ENCODE measurements at regions not wholly inside any gene's neighbourhood (a gene's known extent, or its start where the extent isn't known, plus 50 kb on each side); places are given as distances from the start of the nearest gene placed in this dataset.

DNA sequence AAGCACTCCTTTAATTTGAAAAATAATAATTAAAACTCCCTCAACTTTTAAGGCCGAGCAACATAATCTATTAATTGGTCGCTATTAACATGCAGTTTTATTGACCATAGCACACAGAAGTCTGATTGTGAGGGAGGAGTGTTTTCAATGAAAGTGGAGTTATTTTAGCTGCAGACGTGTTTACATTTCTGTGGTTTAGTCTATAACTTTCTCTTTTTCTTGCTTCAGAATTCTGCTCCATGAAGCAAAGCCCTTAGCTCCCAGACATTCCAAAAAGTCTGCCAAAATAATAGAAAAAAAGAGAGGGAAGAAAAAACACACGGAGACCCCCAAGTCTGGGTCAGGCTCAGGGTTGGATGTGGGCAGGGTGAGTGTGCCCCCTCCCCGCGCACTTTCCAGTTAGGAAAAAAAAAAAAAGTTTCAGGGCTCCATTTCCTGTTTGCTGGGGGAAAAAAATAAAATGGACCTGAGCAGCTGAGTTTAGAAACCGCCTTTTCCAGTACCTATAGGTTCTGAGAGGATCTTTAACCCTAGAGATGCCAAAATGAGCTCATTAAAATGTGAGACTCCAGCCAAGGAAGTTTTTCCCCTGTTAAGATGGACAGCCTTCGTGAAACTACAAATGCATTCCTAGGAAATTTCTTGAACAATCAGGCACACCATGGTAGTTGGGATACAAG is 143.7 kb upstream of the ETS2 start:
- Histone ChIP-seq H3K4me1 (ENCODE audit: control insufficient read depth, insufficient read depth, low read depth, low read length) (peaks cover 16% of the 10 kb centered on the region), H2BK5ac (ENCODE audit: low read depth, low read length, poor library complexity, severe bottlenecking) (no peak overlapping the region), H2AK5ac (ENCODE audit: low read length, severe bottlenecking) (no peak overlapping the region), H3K36me3 (ENCODE audit: control insufficient read depth in 1 of 2, insufficient read depth in 2 of 2, low read depth in 1 of 2, low read length in 2 of 2) (peaks cover 0 to 5% of the 10 kb centered on the region in 2 experiments), H3K4me3 (ENCODE audit: insufficient read depth in 1 of 2, low read depth in 1 of 2, low read length in 2 of 2) (peak overlapping the region in 1 of 2 experiments; percentile 80), H3K27me3 (ENCODE audit: control insufficient read depth in 1 of 2, insufficient read depth in 1 of 2, low read length in 2 of 2) (peaks cover 24 to 36% of the 10 kb centered on the region in 2 experiments), H3K79me1 (replicated peaks; ENCODE audit: low read length, poor library complexity, severe bottlenecking) (no peaks in the 10 kb centered on the region), H2AFZ (ENCODE audit: low read depth, low read length) (no peak overlapping the region), H3K9ac (ENCODE audit: low read length) (peak overlapping the region; percentile 66), H2BK15ac (ENCODE audit: low read depth, poor library complexity, severe bottlenecking) (no peak overlapping the region), H3K9me3 (ENCODE audit: control insufficient read depth, low read length) (no peaks in the 10 kb centered on the region), H4K8ac (ENCODE audit: low read length) (no peak overlapping the region), H3K27ac (ENCODE audit: low read length, poor library complexity, severe bottlenecking) (peak overlapping the region; percentile 62), H2BK12ac (ENCODE audit: low read length in 2 of 2) (no peak overlapping the region), H2BK120ac (ENCODE audit: low read depth, low read length) (no peak overlapping the region), H3K18ac (ENCODE audit: low read depth in 1 of 2, low read length in 2 of 2) (no peak overlapping the region), H3K23ac (ENCODE audit: low read length in 2 of 2) (no peak overlapping the region), H3K4ac (ENCODE audit: low read depth in 1 of 2, low read length in 2 of 2) (no peak overlapping the region), H3K4me2 (ENCODE audit: low read length, poor library complexity, severe bottlenecking) (peak overlapping the region; percentile 89), H3K14ac (ENCODE audit: low read length in 2 of 2) (no peak overlapping the region), H4K91ac (ENCODE audit: low read length) (no peak overlapping the region)
- peak; percentile 83 for DNase-seq
- WGBS: 8% methylated on average over 6 of the region's 8 CpGs

DNA sequence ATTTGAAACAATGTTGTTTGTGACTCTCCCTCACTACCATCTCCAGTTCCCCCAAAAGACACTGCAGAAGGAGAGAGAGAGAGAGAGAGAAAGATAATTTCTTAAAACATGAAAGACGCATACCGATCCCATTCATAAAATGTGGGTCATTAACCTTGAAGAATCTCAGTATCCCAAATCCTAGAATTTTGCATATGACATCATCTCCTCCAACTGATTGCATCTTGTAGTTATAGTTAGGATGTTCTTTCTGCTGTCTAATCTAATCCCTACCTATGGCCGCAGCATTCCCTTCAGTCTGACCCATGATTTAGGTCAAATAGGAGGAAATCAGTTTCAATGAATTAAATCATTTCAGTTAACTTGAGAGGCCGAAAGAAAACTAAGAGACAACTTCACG is 142.4 kb upstream of the ETS2 start:
- Histone ChIP-seq H3K18ac (ENCODE audit: low read depth in 1 of 2, low read length in 2 of 2) (no peak overlapping the region), H3K9ac (ENCODE audit: low read length) (no peak overlapping the region), H2BK5ac (ENCODE audit: low read depth, low read length, poor library complexity, severe bottlenecking) (no peak overlapping the region), H3K9me3 (ENCODE audit: control insufficient read depth, low read length) (no peaks in the 10 kb centered on the region), H3K4me2 (ENCODE audit: low read length, poor library complexity, severe bottlenecking) (no peak overlapping the region), H3K27ac (ENCODE audit: low read length, poor library complexity, severe bottlenecking) (no peak overlapping the region), H2BK15ac (ENCODE audit: low read depth, poor library complexity, severe bottlenecking) (no peak overlapping the region), H4K91ac (ENCODE audit: low read length) (no peak overlapping the region), H3K4me1 (ENCODE audit: control insufficient read depth, insufficient read depth, low read depth, low read length) (peaks cover 16% of the 10 kb centered on the region), H3K4me3 (ENCODE audit: insufficient read depth in 1 of 2, low read depth in 1 of 2, low read length in 2 of 2) (no peak overlapping the region), H2AFZ (ENCODE audit: low read depth, low read length) (no peak overlapping the region), H3K14ac (ENCODE audit: low read length in 2 of 2) (no peak overlapping the region), H2AK5ac (ENCODE audit: low read length, severe bottlenecking) (no peak overlapping the region), H3K23ac (ENCODE audit: low read length in 2 of 2) (no peak overlapping the region), H2BK120ac (ENCODE audit: low read depth, low read length) (no peak overlapping the region), H3K36me3 (ENCODE audit: control insufficient read depth in 1 of 2, insufficient read depth in 2 of 2, low read depth in 1 of 2, low read length in 2 of 2) (peaks cover 0 to 5% of the 10 kb centered on the region in 2 experiments), H3K79me1 (replicated peaks; ENCODE audit: low read length, poor library complexity, severe bottlenecking) (no peaks in the 10 kb centered on the region), H3K27me3 (ENCODE audit: control insufficient read depth in 1 of 2, insufficient read depth in 1 of 2, low read length in 2 of 2) (peaks cover 31 to 40% of the 10 kb centered on the region in 2 experiments), H2BK12ac (ENCODE audit: low read length in 2 of 2) (no peak overlapping the region), H4K8ac (ENCODE audit: low read length) (no peak overlapping the region), H3K4ac (ENCODE audit: low read depth in 1 of 2, low read length in 2 of 2) (no peak overlapping the region)
- DNase-seq: no peak
- no CpG with 5 or more reads among the region's 5 CpGs for WGBS

DNA sequence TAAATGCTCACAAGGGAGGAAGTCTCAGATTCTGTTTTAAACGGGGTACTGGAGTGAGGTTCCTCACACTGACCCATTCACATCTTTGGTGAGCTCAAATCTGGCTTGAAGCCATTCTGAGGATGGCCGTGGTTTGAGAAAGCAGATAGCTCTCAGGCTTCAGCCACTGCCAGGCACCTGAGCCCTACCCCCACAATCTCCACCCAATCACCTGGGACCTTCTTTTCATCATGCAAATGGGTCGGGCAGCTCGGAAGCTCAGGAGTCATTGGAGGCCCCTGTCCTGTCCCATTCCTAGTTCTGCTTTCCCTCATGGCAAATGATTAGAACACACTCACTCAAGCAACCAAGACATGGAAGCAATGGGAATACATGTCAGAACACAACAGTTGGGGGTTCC is 141.4 kb upstream of the ETS2 start:
- H2AFZ ChIP-seq (ENCODE audit: low read depth, low read length): no peak overlapping the region
- H3K36me3 ChIP-seq (ENCODE audit: control insufficient read depth in 1 of 2, insufficient read depth in 2 of 2, low read depth in 1 of 2, low read length in 2 of 2): peaks cover 0 to 5% of the 10 kb centered on the region in 2 experiments
- H2BK5ac ChIP-seq (ENCODE audit: low read depth, low read length, poor library complexity, severe bottlenecking): no peak overlapping the region
- H3K4ac ChIP-seq (ENCODE audit: low read depth in 1 of 2, low read length in 2 of 2): no peak overlapping the region
- H3K4me3 ChIP-seq (ENCODE audit: insufficient read depth in 1 of 2, low read depth in 1 of 2, low read length in 2 of 2): no peak overlapping the region
- H2BK120ac ChIP-seq (ENCODE audit: low read depth, low read length): no peak overlapping the region
- WGBS: 52% methylated on average over 4 of the region's 4 CpGs
- no peaks in the 10 kb centered on the region for H3K79me1 ChIP-seq (replicated peaks; ENCODE audit: low read length, poor library complexity, severe bottlenecking)
- peak overlapping the region in 1 of 2 experiments; percentile 5 for H3K18ac ChIP-seq (ENCODE audit: low read depth in 1 of 2, low read length in 2 of 2)
- H3K4me2 ChIP-seq (ENCODE audit: low read length, poor library complexity, severe bottlenecking): no peak overlapping the region
- no peaks in the 10 kb centered on the region for H3K9me3 ChIP-seq (ENCODE audit: control insufficient read depth, low read length)
- no peak overlapping the region for H2BK15ac ChIP-seq (ENCODE audit: low read depth, poor library complexity, severe bottlenecking)
- H2BK12ac ChIP-seq (ENCODE audit: low read length in 2 of 2): no peak overlapping the region
- H4K8ac ChIP-seq (ENCODE audit: low read length): no peak overlapping the region
- peaks cover 16% of the 10 kb centered on the region for H3K4me1 ChIP-seq (ENCODE audit: control insufficient read depth, insufficient read depth, low read depth, low read length)
- no peak overlapping the region for H3K14ac ChIP-seq (ENCODE audit: low read length in 2 of 2)
- H3K23ac ChIP-seq (ENCODE audit: low read length in 2 of 2): no peak overlapping the region
- H3K9ac ChIP-seq (ENCODE audit: low read length): no peak overlapping the region
- peaks cover 33 to 39% of the 10 kb centered on the region in 2 experiments for H3K27me3 ChIP-seq (ENCODE audit: control insufficient read depth in 1 of 2, insufficient read depth in 1 of 2, low read length in 2 of 2)
- no peak overlapping the region for H2AK5ac ChIP-seq (ENCODE audit: low read length, severe bottlenecking)
- no peak overlapping the region for H3K27ac ChIP-seq (ENCODE audit: low read length, poor library complexity, severe bottlenecking)
- H4K91ac ChIP-seq (ENCODE audit: low read length): no peak overlapping the region
- no peak for DNase-seq

DNA sequence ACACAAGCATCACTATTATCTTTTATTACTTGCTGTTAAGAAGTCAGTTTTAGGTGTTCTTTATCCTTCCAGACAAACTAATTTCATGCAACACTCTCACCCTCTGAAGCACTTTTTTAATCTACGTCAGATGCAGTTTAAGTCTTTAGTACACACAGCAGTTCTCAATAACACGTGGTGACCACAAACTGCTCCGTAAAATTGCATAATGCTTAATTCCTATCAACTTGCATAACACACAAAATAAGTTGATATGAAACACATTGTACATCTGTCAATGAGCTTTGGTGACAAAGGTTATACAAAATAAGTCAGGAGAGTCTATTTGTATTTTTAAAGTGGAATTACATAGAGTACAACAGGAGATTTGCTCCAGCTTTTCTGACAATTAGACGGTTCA is 140.9 kb upstream of the ETS2 start:
- Histone ChIP-seq H3K36me3 (ENCODE audit: control insufficient read depth in 1 of 2, insufficient read depth in 2 of 2, low read depth in 1 of 2, low read length in 2 of 2) (peaks cover 0 to 5% of the 10 kb centered on the region in 2 experiments), H3K4ac (ENCODE audit: low read depth in 1 of 2, low read length in 2 of 2) (no peak overlapping the region), H3K9ac (ENCODE audit: low read length) (no peak overlapping the region), H3K14ac (ENCODE audit: low read length in 2 of 2) (no peak overlapping the region), H3K79me1 (replicated peaks; ENCODE audit: low read length, poor library complexity, severe bottlenecking) (no peaks in the 10 kb centered on the region), H3K27me3 (ENCODE audit: control insufficient read depth in 1 of 2, insufficient read depth in 1 of 2, low read length in 2 of 2) (peaks cover 30 to 39% of the 10 kb centered on the region in 2 experiments), H4K91ac (ENCODE audit: low read length) (no peak overlapping the region), H2BK5ac (ENCODE audit: low read depth, low read length, poor library complexity, severe bottlenecking) (no peak overlapping the region), H3K4me1 (ENCODE audit: control insufficient read depth, insufficient read depth, low read depth, low read length) (peaks cover 16% of the 10 kb centered on the region), H3K27ac (ENCODE audit: low read length, poor library complexity, severe bottlenecking) (no peak overlapping the region), H2AFZ (ENCODE audit: low read depth, low read length) (no peak overlapping the region), H3K23ac (ENCODE audit: low read length in 2 of 2) (no peak overlapping the region), H2AK5ac (ENCODE audit: low read length, severe bottlenecking) (no peak overlapping the region), H2BK120ac (ENCODE audit: low read depth, low read length) (no peak overlapping the region), H2BK15ac (ENCODE audit: low read depth, poor library complexity, severe bottlenecking) (no peak overlapping the region), H3K9me3 (ENCODE audit: control insufficient read depth, low read length) (no peaks in the 10 kb centered on the region), H2BK12ac (ENCODE audit: low read length in 2 of 2) (no peak overlapping the region), H3K18ac (ENCODE audit: low read depth in 1 of 2, low read length in 2 of 2) (no peak overlapping the region), H4K8ac (ENCODE audit: low read length) (no peak overlapping the region), H3K4me2 (ENCODE audit: low read length, poor library complexity, severe bottlenecking) (no peak overlapping the region), H3K4me3 (ENCODE audit: insufficient read depth in 1 of 2, low read depth in 1 of 2, low read length in 2 of 2) (no peak overlapping the region)
- WGBS: 93% methylated on average over 3 of the region's 4 CpGs
- DNase-seq: no peak

Data from mesenchymal stem cell (in vitro differentiated cells and primary cell).